ENCODE measurements at regions not wholly inside any gene's neighbourhood (a gene's known extent, or its start where the extent isn't known, plus 50 kb on each side); places are given as distances from the start of the nearest gene placed in this dataset.

DNA sequence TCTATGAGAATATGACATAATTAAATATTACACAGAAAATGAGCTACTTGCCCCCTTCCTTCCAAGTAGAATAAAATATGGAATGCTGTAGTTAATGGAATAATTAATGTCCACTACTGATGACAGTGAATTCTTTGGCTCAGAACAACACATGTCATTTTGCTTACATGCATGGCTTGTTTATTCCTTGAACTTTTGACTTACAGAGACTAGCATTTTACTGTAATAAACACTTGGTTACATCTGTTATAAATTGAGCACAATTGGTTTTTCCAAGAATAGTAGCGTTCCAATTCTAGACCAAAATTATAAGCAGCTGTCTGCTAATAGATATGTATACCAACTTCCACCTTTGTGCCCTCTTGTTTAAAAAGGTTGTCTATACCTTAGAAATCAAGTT is 286.7 kb downstream of the OTUD1 start:
- DNase-seq (ENCODE audit: low read depth) = no peak
- TF ChIP-seq, protein P1, sequence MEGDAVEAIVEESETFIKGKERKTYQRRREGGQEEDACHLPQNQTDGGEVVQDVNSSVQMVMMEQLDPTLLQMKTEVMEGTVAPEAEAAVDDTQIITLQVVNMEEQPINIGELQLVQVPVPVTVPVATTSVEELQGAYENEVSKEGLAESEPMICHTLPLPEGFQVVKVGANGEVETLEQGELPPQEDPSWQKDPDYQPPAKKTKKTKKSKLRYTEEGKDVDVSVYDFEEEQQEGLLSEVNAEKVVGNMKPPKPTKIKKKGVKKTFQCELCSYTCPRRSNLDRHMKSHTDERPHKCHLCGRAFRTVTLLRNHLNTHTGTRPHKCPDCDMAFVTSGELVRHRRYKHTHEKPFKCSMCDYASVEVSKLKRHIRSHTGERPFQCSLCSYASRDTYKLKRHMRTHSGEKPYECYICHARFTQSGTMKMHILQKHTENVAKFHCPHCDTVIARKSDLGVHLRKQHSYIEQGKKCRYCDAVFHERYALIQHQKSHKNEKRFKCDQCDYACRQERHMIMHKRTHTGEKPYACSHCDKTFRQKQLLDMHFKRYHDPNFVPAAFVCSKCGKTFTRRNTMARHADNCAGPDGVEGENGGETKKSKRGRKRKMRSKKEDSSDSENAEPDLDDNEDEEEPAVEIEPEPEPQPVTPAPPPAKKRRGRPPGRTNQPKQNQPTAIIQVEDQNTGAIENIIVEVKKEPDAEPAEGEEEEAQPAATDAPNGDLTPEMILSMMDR (conservative IDR thresholded peaks at IDR 0.05; ENCODE audit: low read depth, low read length) = no peak
- H3K4me3 ChIP-seq (ENCODE audit: low read length) = no peak overlapping the region

- TF ChIP-seq, protein P1 (conservative IDR thresholded peaks at IDR 0.05; ENCODE audit: low read depth, low read length) = no peak
- no peak for DNase-seq (ENCODE audit: low read depth)
These were observed 303.5 kb downstream of the OTUD1 start for GRCh38 chr10:23742368-23742767.

DNA sequence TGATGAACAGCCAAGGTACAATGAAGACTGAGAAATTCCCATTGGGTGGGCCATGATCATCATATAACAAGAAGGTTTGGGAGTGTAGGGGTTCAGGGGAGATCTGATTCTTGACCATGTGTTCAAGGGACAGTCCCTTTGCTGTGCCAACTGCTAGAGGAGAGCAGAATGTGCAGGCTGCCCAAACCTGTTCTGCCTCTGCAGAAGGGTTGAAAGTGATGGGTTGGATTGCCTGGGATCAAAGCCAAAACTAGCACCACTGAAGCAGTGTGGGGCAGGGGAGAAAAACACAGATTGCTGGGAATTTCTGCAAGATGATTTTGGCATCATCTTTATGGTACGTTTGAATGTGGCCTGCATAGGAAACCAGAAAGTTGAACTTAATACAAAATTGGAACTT is 303.9 kb downstream of the OTUD1 start:
- no peak for DNase-seq (ENCODE audit: low read depth)
- no peak overlapping the region for H3K4me3 ChIP-seq (ENCODE audit: low read length)
- TF ChIP-seq, protein P1 (conservative IDR thresholded peaks at IDR 0.05; ENCODE audit: low read depth, low read length) = no peak

More at GRCh38 chr10:23742368-23742767, 303.5 kb downstream of the OTUD1 start:
- no peak overlapping the region for H3K4me3 ChIP-seq (ENCODE audit: low read length)

DNA sequence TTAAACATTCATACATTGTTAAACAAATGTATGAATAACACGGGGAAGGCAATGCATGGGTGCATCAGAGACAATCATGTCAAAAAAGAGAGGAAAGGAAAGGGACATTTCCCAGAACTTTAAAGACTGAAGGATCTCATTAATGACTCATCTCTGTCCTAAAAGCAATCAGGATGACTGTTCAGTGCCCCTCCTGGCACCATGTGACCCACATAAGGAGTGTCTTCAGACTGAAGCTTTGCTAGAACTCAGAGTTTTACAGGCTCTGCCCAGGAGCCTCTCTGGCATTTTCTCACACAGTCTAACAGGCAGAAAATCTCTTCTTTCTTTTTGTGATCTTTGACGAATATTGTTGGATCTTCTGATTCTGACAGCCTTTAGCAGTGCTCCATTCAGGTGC is 315.3 kb downstream of the OTUD1 start:
- H3K4me3 ChIP-seq (ENCODE audit: low read length) = no peak overlapping the region
- DNase-seq (ENCODE audit: low read depth) = no peak
- TF ChIP-seq, protein P1 (conservative IDR thresholded peaks at IDR 0.05; ENCODE audit: low read depth, low read length) = no peak

GRCh38 chr10:23754941-23755340 is 316.1 kb downstream of the OTUD1 start:
- H3K4me3 ChIP-seq (ENCODE audit: low read length) = no peak overlapping the region
- no peak for DNase-seq (ENCODE audit: low read depth)
- TF ChIP-seq, protein P1 (conservative IDR thresholded peaks at IDR 0.05; ENCODE audit: low read depth, low read length) = no peak

- DNase-seq (ENCODE audit: low read depth) = no peak
- TF ChIP-seq, protein P1 (conservative IDR thresholded peaks at IDR 0.05; ENCODE audit: low read depth, low read length) = no peak
- H3K4me3 ChIP-seq (ENCODE audit: low read length) = no peak overlapping the region
These were observed 316.7 kb downstream of the OTUD1 start for GRCh38 chr10:23755556-23755955.

GRCh38 chr10:23768281-23768680 is 329.4 kb downstream of the OTUD1 start:
- no peak overlapping the region for H3K4me3 ChIP-seq (ENCODE audit: low read length)
- TF ChIP-seq, protein P1 (conservative IDR thresholded peaks at IDR 0.05; ENCODE audit: low read depth, low read length) = no peak
- DNase-seq (ENCODE audit: low read depth) = no peak
